ENCODE measurements at regions not wholly inside any gene's neighbourhood (a gene's known extent, or its start where the extent isn't known, plus 50 kb on each side); places are given as distances from the start of the nearest gene placed in this dataset.

- DNase-seq (ENCODE audit: low read depth, low spot score) = no peak
- H3K4me3 ChIP-seq (ENCODE audit: low read length) = no peak overlapping the region
Observed at GRCh38 chr16:89027281-89027680, 50.3 kb upstream of the CBFA2T3 start.

DNA sequence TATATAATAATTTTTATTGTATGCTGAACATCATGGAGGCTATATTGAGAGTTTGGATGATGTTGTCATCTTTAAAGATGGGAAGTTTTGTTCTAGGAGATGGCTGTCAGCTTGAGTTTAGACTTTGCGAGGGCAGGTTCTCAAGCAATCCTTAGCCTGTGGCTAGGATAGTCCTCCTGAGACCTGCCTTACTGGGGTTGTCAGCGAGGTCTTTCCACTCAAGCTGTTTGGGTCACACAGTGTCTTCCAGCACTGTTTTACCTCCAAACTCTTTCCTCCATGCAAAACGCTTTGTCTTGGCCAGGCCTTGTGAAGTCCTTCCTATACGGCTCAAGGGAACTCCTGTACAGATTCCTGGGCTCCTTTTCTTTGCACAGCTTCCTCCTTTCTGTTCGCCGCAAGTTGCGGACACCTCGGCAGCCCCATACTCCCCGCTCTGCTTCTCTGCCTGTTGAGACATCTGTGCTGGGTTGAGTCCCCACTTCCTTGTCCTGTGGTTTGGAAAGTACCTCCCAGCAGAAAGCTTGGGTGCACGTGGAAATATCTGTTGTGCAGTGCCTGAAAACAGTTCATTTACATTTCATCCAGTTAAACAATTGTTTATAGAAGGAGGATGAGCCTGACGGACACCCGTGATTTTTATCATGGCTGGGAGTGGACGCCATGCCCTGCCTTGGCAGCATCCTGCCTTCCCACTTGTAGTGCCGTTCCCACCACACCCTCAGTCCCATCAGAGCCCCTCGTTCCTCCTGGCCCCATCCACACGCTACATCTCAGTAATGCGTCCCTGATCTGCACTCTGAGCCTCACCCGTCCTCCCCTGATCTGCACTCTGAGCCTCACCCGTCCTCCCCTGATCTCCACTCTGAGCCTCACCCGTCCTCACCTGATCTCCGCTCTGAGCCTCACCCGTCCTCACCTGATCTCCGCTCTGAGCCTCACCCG lies 55.0 kb upstream of the CBFA2T3 start:
- DNase-seq (ENCODE audit: low read depth, low spot score) = peak; percentile 97
- peak overlapping the region; percentile 47 for H3K4me3 ChIP-seq (ENCODE audit: low read length)

GRCh38 chr16:89033304-89033703 lies 56.3 kb upstream of the CBFA2T3 start:
- no peak for DNase-seq (ENCODE audit: low read depth, low spot score)
- H3K4me3 ChIP-seq (ENCODE audit: low read length) = no peak overlapping the region

DNA sequence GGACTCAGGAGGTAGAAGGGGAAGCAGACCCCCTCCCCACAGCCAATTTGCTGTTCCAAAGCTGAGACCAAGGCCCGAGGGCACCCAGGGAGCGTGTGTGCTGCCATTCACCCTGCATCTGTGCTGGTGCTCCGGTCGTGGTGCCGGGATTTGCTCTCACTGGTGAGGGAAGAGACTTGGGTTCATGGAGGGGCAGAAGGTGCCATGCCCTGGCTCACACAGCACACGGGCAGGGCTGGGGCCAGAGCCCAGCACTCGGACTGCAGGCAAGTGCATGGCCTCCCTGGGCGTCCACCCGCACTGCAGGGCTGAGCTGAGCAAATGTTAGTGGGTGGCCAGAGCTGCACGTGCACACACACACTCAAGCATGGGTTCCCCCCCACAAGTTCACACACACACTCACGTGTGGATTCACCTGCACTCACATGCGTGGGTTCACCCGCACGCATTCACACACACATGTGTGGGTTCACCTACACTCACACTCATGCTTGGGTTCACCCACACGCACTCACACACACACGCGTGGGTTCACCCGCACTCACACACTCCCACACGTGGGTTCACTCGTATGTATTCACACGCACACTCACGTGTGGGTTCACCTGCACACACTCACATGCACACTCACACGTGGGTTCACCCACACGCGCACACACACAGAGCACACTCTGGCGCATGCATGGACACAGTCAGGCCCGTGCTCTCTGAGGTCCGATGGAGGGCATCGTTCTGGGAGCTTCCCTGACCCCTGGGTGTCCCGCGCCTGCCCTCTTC lies 57.0 kb upstream of the CBFA2T3 start:
- H3K4me3 ChIP-seq (ENCODE audit: low read length) = no peak overlapping the region
- no peak for DNase-seq (ENCODE audit: low read depth, low spot score)

GRCh38 chr16:89034573-89034961 lies 57.6 kb upstream of the CBFA2T3 start:
- DNase-seq (ENCODE audit: low read depth, low spot score) = no peak
- no peak overlapping the region; the same call in 1 of the 2 replicates for H3K4me3 ChIP-seq (ENCODE audit: low read length)

- peak; percentile 84 for DNase-seq (ENCODE audit: low read depth, low spot score)
- H3K4me3 ChIP-seq (ENCODE audit: low read length) = no peak overlapping the region; the same call in 1 of the 2 replicates
Observed at GRCh38 chr16:89034971-89035668, 58.1 kb upstream of the CBFA2T3 start.

GRCh38 chr16:89035669-89036570 lies 57.7 kb upstream of the ACSF3 start:
- DNase-seq (ENCODE audit: low read depth, low spot score) = no peak
- no peak overlapping the region for H3K4me3 ChIP-seq (ENCODE audit: low read length)

DNA sequence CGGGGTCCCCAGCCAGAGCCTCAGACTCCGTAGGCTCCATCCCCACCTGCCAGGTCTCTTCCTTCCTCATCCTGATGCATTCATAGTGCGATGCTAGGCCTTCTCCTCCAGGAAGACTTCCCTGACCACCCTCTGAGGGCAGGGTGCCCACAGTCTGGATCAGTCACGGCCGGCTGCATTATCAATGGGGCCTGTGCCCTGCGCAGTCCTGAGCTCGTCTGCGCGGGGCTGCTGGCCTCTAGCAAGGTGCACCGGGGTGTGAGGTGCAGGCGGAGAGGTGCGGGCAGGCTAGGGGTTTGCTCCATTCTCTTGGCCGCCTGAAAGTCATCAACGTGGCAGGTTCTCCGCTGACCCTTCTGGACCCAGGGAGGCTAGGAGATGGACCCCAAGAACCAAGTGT lies 56.9 kb upstream of the ACSF3 start:
- no peak for DNase-seq (ENCODE audit: low read depth, low spot score)
- H3K4me3 ChIP-seq (ENCODE audit: low read length) = no peak overlapping the region

GRCh38 chr16:89037261-89038152 lies 56.1 kb upstream of the ACSF3 start:
- no peak for DNase-seq (ENCODE audit: low read depth, low spot score)
- H3K4me3 ChIP-seq (ENCODE audit: low read length) = no peak overlapping the region

- no peak for DNase-seq (ENCODE audit: low read depth, low spot score)
- no peak overlapping the region for H3K4me3 ChIP-seq (ENCODE audit: low read length)
Observed at GRCh38 chr16:89038221-89038721, 55.4 kb upstream of the ACSF3 start.

GRCh38 chr16:89038811-89039735 lies 54.6 kb upstream of the ACSF3 start:
- no peak for DNase-seq (ENCODE audit: low read depth, low spot score)
- H3K4me3 ChIP-seq (ENCODE audit: low read length) = no peak overlapping the region

GRCh38 chr16:89039756-89040155 lies 53.9 kb upstream of the ACSF3 start:
- DNase-seq (ENCODE audit: low read depth, low spot score) = no peak
- H3K4me3 ChIP-seq (ENCODE audit: low read length) = no peak overlapping the region

DNA sequence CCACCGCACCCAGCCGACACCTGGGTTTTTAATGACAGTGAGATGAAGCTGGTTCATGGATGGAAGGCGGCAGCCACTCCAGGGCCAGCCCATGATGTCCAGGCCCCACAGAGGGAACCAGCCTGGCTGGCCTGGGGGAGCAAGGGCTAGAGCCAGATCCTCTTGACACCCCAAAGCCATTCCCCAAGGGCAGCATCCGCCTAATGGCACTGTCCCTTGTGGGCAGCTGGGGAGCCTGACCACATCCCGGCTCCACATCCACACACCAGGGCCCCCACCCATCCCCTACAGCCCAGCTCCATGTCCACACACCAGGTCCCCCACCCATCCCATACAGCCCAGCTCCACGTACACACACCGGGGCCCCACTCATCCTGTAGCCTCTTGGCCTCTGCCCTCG lies 53.3 kb upstream of the ACSF3 start:
- no peak for DNase-seq (ENCODE audit: low read depth, low spot score)
- H3K4me3 ChIP-seq (ENCODE audit: low read length) = no peak overlapping the region

GRCh38 chr16:89040861-89041570 lies 52.6 kb upstream of the ACSF3 start:
- H3K4me3 ChIP-seq (ENCODE audit: low read length) = no peak overlapping the region
- DNase-seq (ENCODE audit: low read depth, low spot score) = no peak

DNA sequence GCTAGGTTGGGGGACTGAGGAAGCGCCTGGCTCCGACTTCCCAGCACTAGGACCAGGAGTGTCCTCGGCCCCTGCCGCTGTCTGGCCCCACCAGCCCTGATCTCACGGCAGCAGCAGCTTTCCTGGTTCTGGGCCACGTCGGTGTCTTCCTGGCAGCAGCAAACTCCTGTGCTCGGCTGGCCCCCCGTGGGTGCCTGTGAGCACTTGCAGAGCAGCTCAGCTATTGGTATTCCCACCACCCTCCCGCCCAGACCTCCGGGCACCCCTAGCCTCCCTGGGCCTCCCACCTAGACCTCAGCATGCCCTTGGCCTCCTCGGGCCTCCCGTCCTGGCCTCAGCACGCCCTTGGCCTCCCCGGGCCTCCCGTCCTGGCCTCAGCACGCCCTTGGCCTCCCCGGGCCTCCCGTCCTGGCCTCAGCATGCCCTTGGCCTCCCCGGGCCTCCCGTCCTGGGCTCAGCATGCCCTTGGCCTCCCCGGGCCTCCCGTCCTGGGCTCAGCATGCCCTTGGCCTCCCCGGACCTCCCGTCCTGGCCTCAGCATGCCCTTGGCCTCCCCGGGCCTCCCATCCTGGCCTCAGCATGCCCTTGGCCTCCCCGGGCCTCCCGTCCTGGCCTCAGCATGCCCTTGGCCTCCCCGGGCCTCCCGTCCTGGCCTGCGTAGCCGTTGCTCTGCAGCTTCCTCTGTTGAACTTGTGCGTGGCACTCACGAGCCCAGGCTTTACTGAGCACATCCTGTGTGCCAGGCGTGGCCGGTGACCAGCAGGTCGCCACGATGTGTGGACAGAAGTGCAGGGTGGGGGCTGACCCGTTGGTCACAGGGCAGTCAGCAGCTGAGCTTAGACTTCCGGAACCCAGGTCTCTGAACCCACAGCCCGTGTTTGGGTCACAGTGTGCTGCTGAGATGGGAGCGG lies 51.8 kb upstream of the ACSF3 start:
- H3K4me3 ChIP-seq (ENCODE audit: low read length) = no peak overlapping the region
- no peak for DNase-seq (ENCODE audit: low read depth, low spot score)

All from Jurkat, Clone E6-1 (cell line).